Pancreas (tissue), 10 donors: ENCODE measurements at regions not wholly inside any gene's neighbourhood (a gene's known extent, or its start where the extent isn't known, plus 50 kb on each side); places are given as distances from the start of the nearest gene placed in this dataset.

ENCODE experiments used
- ATAC-seq, 4 donors: fragments of 200-7000 bp; cut with Tn5 transposase; one replicate each; pipeline versions ENCODE4 v1.8.0 to v1.9.1; 2020; ENCODE audit warnings: mild to moderate bottlenecking in 4 of 4, moderate library complexity in 4 of 4
- DNase-seq, 6 donors: peaks; one replicate each; pipeline ENCODE4 v3.0.0-alpha.2; 2020
- FAIRE-seq: peaks from 2 replicates; lab custom pipeline; 2012; peaks lifted over from hg19 to GRCh38; lab: Jason Lieb, UNC
- H3K27ac ChIP-seq, 4 donors: fragments of 200-600 bp; sonication (generic); 1 replicate in 3 of 4; 2 replicates in 1 of 4; pipeline versions ENCODE4 v1.5.0 to v1.8.0; 2020
- H3K27me3 ChIP-seq, 4 donors: fragments of 200-600 bp; one replicate each; pipeline ENCODE4 v1.8.0; 2021
- H3K36me3 ChIP-seq, 3 donors: fragments of 200-600 bp; sonication (generic) in 1 of 3; one replicate each; pipeline versions ENCODE4 v1.5.0 to v1.8.0; 2020 to 2021
- H3K4me1 ChIP-seq, 3 donors: fragments of 200-600 bp; one replicate each; pipeline ENCODE4 v1.8.0; 2021
- H3K4me3 ChIP-seq, 4 donors: fragments of 200-600 bp; sonication (generic) in 2 of 4; one replicate each; pipeline versions ENCODE4 v1.5.0 to v1.8.0; 2020 to 2021
- H3K9me3 ChIP-seq, 4 donors: fragments of 200-600 bp; one replicate each; pipeline ENCODE4 v1.8.0; 2021
- WGBS, 2 donors: extraction: QIAGEN DNeasy Blood & Tissue Kit; methylation state at CpG; one replicate each; pipeline ENCODE4 v1.1.7; 2013; 5-methylcytosine and 5-hydroxymethylcytosine counted together
- intact Hi-C, 3 donors: fragments of 100-400 bp; cut with DNase I; formaldehyde crosslinking; loops; one replicate each; pipeline versions ENCODE4 v1.11.1 to v1.14.2; 2022
- TF ChIP-seq, protein P1 (sequence below), 4 donors: fragments of 200-600 bp; sonication (generic) in 3 of 4; IDR thresholded peaks; one replicate each; pipeline versions ENCODE4 v1.5.0 to v1.8.0; 2021; ENCODE audit warnings: antibody characterized with exemption in 4 of 4
- donor health status: healthy with polysubstance abuse.
- donor health status: DM: no; HTN: no; CAD: no; lungs with moderate emphysema.
- donor health status: DM: no; HTN: no; CAD: no.
- donor health status: control.
- donor health status: control.
- donor health status: Bipolar disorder and iron deficiency.
- donor health status: DM: yes; HTN: yes; CAD: no.
- donor health status: DM: no; HTN: no; CAD: no.
- donor health status: DM: no; HTN: no; CAD: no.
- donor health status: DM: yes; HTN: yes; CAD: no.

DNA sequence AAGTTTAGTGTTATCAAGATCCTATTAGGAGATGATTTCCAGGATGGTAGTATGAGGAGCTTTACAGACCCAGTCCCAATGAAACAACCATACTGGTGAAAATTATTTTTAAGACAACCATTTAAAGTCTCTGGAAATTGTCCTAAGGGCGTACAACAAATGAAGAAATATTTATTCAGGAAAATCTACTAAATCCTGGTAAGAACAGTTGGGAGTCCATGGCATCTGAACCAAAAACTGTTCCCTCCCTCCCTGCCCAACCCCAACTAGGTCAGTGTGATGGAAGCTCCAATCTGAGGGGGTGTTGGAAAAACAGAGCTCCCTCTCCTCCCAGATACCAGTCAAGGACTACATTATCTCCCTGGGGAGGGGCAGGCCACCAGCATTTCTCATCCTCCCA is 74.7 kb upstream of the MKLN1 start:
- TF ChIP-seq, protein P1, sequence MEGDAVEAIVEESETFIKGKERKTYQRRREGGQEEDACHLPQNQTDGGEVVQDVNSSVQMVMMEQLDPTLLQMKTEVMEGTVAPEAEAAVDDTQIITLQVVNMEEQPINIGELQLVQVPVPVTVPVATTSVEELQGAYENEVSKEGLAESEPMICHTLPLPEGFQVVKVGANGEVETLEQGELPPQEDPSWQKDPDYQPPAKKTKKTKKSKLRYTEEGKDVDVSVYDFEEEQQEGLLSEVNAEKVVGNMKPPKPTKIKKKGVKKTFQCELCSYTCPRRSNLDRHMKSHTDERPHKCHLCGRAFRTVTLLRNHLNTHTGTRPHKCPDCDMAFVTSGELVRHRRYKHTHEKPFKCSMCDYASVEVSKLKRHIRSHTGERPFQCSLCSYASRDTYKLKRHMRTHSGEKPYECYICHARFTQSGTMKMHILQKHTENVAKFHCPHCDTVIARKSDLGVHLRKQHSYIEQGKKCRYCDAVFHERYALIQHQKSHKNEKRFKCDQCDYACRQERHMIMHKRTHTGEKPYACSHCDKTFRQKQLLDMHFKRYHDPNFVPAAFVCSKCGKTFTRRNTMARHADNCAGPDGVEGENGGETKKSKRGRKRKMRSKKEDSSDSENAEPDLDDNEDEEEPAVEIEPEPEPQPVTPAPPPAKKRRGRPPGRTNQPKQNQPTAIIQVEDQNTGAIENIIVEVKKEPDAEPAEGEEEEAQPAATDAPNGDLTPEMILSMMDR (IDR thresholded peaks at IDR 0.05): no peak
- Histone ChIP-seq H3K4me1 (no peaks in the 10 kb centered on the region), H3K4me3 (no peak overlapping the region), H3K27me3 (no peaks in the 10 kb centered on the region), H3K9me3 (no peaks in the 10 kb centered on the region), H3K36me3 (no peaks in the 10 kb centered on the region), H3K27ac (no peak overlapping the region)
- ATAC-seq (no peak), DNase-seq (no peak), FAIRE-seq (no peak)
- 77 to 81% methylated on average over 1 of the region's 1 CpG for WGBS, 2 donors
- intact Hi-C loops: no loop called here

DNA sequence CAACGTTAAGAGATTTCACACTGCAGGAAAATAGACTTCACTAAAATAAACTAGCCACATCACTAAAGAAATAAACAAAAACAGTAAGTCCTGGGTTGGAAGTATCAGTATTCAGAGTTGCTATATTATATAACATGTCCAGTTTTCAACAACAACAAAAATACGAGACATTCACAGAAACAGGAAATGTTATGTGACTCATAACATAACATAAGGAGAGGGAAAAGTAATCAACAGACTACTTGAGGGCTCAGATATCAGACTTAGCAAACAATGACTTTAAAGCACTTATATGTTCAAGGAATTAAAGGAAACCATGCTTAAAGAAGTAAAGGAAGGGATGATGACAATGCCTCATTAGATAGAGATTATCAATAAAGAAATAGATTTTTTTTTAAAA is 73.5 kb upstream of the MKLN1 start:
- TF ChIP-seq, protein P1 (IDR thresholded peaks at IDR 0.05): no peak
- intact Hi-C loops: no loop called here
- H3K9me3 ChIP-seq: no peaks in the 10 kb centered on the region
- FAIRE-seq: no peak
- H3K36me3 ChIP-seq: no peaks in the 10 kb centered on the region
- H3K4me3 ChIP-seq: no peak overlapping the region
- WGBS, 2 donors: 59 to 68% methylated on average over 2 of the region's 2 CpGs
- H3K27me3 ChIP-seq: no peaks in the 10 kb centered on the region
- DNase-seq: no peak
- H3K27ac ChIP-seq: no peak overlapping the region
- ATAC-seq: no peak
- no peaks in the 10 kb centered on the region for H3K4me1 ChIP-seq

DNA sequence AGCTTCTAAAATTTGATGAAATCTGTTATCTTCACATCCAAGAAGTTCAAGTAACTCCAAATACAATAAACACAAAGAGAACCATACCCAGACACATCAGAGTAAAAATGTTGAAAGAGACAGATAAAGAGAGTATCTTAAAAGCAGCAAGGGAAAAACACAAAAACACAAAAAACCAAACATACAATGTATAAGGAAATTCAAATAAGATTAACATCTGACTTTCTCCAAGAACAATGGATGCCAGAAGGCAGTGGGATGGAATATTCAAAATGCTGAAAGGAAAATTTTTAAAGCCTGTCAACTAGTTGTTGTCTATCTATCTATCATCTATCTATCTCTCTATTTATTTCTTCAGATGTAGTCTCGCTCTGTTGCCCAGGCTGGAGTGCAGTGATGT is 72.4 kb upstream of the MKLN1 start:
- no peak for FAIRE-seq
- no peak for ATAC-seq
- TF ChIP-seq, protein P1 (IDR thresholded peaks at IDR 0.05): no peak

DNA sequence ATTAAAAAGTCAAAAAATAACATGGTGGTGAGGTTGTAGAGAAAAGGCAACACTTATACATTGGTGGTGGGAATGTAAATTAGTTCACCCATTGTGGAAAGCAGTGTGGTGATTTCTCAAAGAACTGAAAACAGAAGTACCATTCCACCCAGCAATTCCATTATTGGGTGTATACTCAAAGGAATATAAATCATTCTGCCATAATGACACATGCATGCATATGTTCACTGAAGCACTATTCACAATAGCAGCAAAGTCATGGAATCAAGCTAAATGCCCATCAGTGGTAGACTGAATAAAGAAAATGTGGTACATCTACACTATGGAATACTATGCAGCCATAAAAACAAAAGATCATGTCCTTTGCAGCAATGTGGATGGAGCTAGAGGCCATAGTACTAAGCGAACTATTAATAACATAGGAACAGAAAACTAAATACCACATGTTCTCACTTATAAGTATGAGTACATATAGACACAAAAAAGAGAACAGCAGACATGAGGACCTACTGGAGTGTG is 66.1 kb upstream of the MKLN1 start:
- ATAC-seq (no peak), DNase-seq (no peak), FAIRE-seq (no peak)
- WGBS, 2 donors: 93 to 100% methylated on average over 1 of the region's 1 CpG
- Histone ChIP-seq H3K36me3 (no peaks in the 10 kb centered on the region), H3K27me3 (no peaks in the 10 kb centered on the region), H3K4me3 (no peak overlapping the region), H3K9me3 (no peaks in the 10 kb centered on the region), H3K27ac (no peak overlapping the region), H3K4me1 (no peaks in the 10 kb centered on the region)
- intact Hi-C loops: no loop called here
- TF ChIP-seq, protein P1 (IDR thresholded peaks at IDR 0.05): no peak

More for the DNA sequence above, 72.4 kb upstream of the MKLN1 start:
- intact Hi-C loops: no loop called here
- H3K4me1 ChIP-seq: no peaks in the 10 kb centered on the region
- DNase-seq: no peak
- H3K4me3 ChIP-seq: no peak overlapping the region
- H3K27me3 ChIP-seq: no peaks in the 10 kb centered on the region
- H3K36me3 ChIP-seq: no peaks in the 10 kb centered on the region
- H3K27ac ChIP-seq: no peak overlapping the region
- H3K9me3 ChIP-seq: no peaks in the 10 kb centered on the region
- 95 to 100% methylated on average over 1 of the region's 1 CpG for WGBS, 2 donors

DNA sequence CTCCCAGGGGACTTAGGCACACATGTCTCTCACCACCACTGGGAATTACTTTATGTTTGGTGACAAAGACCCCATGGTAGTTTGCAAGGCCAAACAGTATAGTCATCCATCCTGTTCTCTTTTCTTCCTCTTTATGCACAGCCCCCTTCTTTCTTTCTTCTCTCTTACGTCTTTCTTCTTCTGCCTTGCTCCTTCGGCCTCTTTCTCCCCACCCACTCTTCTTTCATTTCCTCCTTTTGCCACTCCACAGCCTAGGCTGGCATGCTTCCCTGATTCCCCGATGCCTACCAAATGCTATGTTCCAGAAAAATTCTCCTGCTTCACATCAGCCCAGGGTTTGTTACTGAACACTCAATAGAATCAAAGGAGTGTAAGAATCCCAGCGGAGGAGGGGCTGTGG is 62.4 kb upstream of the MKLN1 start:
- H3K4me3 ChIP-seq: no peak overlapping the region
- WGBS, 2 donors: 83 to 93% methylated on average over 4 of the region's 4 CpGs
- ATAC-seq: peak in 1 of 4 donors; percentile 24
- H3K36me3 ChIP-seq: no peaks in the 10 kb centered on the region
- TF ChIP-seq, protein P1 (IDR thresholded peaks at IDR 0.05): no peak
- no peaks in the 10 kb centered on the region for H3K9me3 ChIP-seq
- intact Hi-C loops: no loop called here
- H3K27ac ChIP-seq: no peak overlapping the region
- no peak for DNase-seq
- H3K27me3 ChIP-seq: no peaks in the 10 kb centered on the region
- FAIRE-seq: no peak
- no peaks in the 10 kb centered on the region for H3K4me1 ChIP-seq
